ENCODE measurements at regions not wholly inside any gene's neighbourhood (a gene's known extent, or its start where the extent isn't known, plus 50 kb on each side); places are given as distances from the start of the nearest gene placed in this dataset.

DNA sequence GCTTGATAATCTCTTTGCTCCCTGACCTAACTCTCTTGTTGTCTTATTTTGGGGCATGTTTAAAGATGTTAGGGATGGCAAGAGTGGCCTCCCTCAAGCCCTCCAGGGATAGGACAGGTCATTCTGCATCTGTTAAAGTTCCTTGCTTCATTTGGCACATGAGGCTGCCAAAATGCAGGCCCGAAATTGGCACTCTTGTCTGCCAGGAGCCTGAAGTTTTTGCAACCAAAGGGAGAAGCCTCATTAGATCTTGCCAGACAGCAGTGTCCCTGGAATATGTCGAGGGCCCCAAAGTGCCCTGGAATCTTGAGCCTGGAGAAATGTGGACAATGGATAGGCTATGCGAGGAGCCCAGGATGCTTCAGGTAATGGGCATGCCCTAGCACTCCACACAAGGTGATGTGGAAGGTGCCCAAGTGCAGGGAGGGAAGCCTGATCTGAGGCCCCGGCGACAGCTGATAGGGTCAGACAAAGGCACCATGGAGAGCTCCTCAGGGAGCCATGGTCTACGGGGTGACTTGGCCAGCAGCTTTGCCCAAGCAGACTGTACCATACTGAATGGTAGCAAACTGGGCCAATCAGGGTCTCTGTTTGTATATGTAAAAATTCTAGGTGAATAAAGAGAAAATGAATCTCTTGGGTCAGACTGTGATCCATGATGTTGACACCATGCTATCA is 173.0 kb upstream of the WSCD2 start:
- WGBS (ENCODE audit: insufficient coverage) = 69% methylated on average over 5 of the region's 6 CpGs
- no peaks in the 10 kb centered on the region for H3K9me3 Mint-ChIP-seq (ENCODE audit: insufficient read depth)
- H3K36me3 ChIP-seq (replicated peaks in 1 of 2; ENCODE audit: control extremely low read depth in 1 of 2, control insufficient read depth in 1 of 2, extremely low read depth in 1 of 2, insufficient read depth in 2 of 2, low read length in 1 of 2) = no peaks in the 10 kb centered on the region
- TF ChIP-seq CTCF (IDR thresholded peaks at IDR 0.05) = no peak
- no peak for TF ChIP-seq EZH2 (IDR thresholded peaks at IDR 0.05; ENCODE audit: borderline replicate concordance, insufficient read depth, low read depth, low read length, poor library complexity, severe bottlenecking)
- ChIA-PET CTCF (no interaction called here), POLR2A (no interaction called here)
- no peaks in the 10 kb centered on the region for H3K79me2 ChIP-seq (ENCODE audit: control insufficient read depth, insufficient read depth, low read length)
- H3K27me3 ChIP-seq (replicated peaks in 1 of 4; ENCODE audit: control extremely low read depth in 1 of 4, control insufficient read depth in 3 of 4, insufficient read depth in 4 of 4, low read length in 3 of 4) = no peaks in the 10 kb centered on the region
- H3K9me3 ChIP-seq (ENCODE audit: control extremely low read depth in 1 of 3, control insufficient read depth in 2 of 3, insufficient read depth in 1 of 3, low read length in 2 of 3) = peaks cover 0 to 5% (median 1%) of the 10 kb centered on the region in 3 donors
- H3K4me3 ChIP-seq (ENCODE audit: control extremely low read depth in 1 of 5, extremely low read depth in 1 of 5, insufficient read depth in 1 of 5, low read depth in 2 of 5, low read length in 4 of 5) = no peak overlapping the region
- intact Hi-C loops (cut with micrococcal nuclease) = no loop called here
- H3K27me3 Mint-ChIP-seq = peaks cover 18% of the 10 kb centered on the region
- H3K4me2 ChIP-seq (replicated peaks; ENCODE audit: low read depth, low read length, poor library complexity, severe bottlenecking) = no peak overlapping the region
- DNase-seq = no peak
- H3K4me1 ChIP-seq (ENCODE audit: control insufficient read depth in 2 of 2, insufficient read depth in 2 of 2, low read length in 2 of 2) = no peaks in the 10 kb centered on the region
- H3K27ac Mint-ChIP-seq = no peak overlapping the region
- H4K20me1 ChIP-seq (ENCODE audit: control insufficient read depth, insufficient read depth, low read length, poor library complexity, severe bottlenecking) = no peaks in the 10 kb centered on the region
- no peak overlapping the region for H3K9ac ChIP-seq (ENCODE audit: low read length)
- no peak for ATAC-seq (ENCODE audit: low read depth)
- H3K4me1 Mint-ChIP-seq = no peaks in the 10 kb centered on the region
- H3K4me3 Mint-ChIP-seq = no peak overlapping the region
- no peak overlapping the region for H2AFZ ChIP-seq (ENCODE audit: insufficient read depth, low read depth, low read length, poor library complexity, severe bottlenecking)
- H3K27ac ChIP-seq (ENCODE audit: low read length in 2 of 2) = no peak overlapping the region

DNA sequence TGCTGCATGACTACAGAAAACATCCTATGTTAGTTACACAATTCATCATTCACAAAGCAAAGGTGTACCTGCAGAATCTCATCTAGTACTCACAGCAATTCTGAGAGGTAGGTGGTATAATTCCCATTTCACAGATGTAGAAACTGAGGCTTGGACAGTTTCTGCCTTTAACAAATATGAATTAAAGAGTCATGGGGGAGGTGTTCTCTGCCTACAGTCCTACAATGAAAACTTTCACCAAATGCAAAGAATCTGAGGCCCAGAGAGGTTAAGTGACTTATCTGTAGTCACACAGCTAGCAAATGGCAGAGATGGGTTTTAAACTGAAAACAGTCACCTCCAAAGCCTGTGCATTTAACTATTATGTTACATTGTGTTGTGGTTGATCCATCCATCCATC is 171.6 kb upstream of the WSCD2 start:
- H4K20me1 ChIP-seq (ENCODE audit: control insufficient read depth, insufficient read depth, low read length, poor library complexity, severe bottlenecking) = no peaks in the 10 kb centered on the region
- H3K27me3 ChIP-seq (replicated peaks in 1 of 4; ENCODE audit: control extremely low read depth in 1 of 4, control insufficient read depth in 3 of 4, insufficient read depth in 4 of 4, low read length in 3 of 4) = no peaks in the 10 kb centered on the region
- no peak overlapping the region for H3K27ac ChIP-seq (ENCODE audit: low read length in 2 of 2)
- no peak overlapping the region for H3K9ac ChIP-seq (ENCODE audit: low read length)
- H3K4me3 ChIP-seq (ENCODE audit: control extremely low read depth in 1 of 5, extremely low read depth in 1 of 5, insufficient read depth in 1 of 5, low read depth in 2 of 5, low read length in 4 of 5) = no peak overlapping the region
- CTCF ChIA-PET = no interaction called here
- TF ChIP-seq EZH2 (IDR thresholded peaks at IDR 0.05; ENCODE audit: borderline replicate concordance, insufficient read depth, low read depth, low read length, poor library complexity, severe bottlenecking) (no peak), CTCF (IDR thresholded peaks at IDR 0.05) (no peak)
- POLR2A ChIA-PET = interaction anchor here (0.6 kb wide), 1 partner anchor 464 kb away, joined by 3 read pairs; no protein-coding TSS in a partner anchor
- Mint-ChIP-seq H3K27me3 (peaks cover 18% of the 10 kb centered on the region), H3K9me3 (ENCODE audit: insufficient read depth) (no peaks in the 10 kb centered on the region), H3K27ac (no peak overlapping the region), H3K4me3 (no peak overlapping the region), H3K4me1 (no peaks in the 10 kb centered on the region)
- H3K79me2 ChIP-seq (ENCODE audit: control insufficient read depth, insufficient read depth, low read length) = no peaks in the 10 kb centered on the region
- H3K9me3 ChIP-seq (ENCODE audit: control extremely low read depth in 1 of 3, control insufficient read depth in 2 of 3, insufficient read depth in 1 of 3, low read length in 2 of 3) = peaks cover 0 to 8% (median 0%) of the 10 kb centered on the region in 3 donors
- H3K36me3 ChIP-seq (replicated peaks in 1 of 2; ENCODE audit: control extremely low read depth in 1 of 2, control insufficient read depth in 1 of 2, extremely low read depth in 1 of 2, insufficient read depth in 2 of 2, low read length in 1 of 2) = no peaks in the 10 kb centered on the region
- H2AFZ ChIP-seq (ENCODE audit: insufficient read depth, low read depth, low read length, poor library complexity, severe bottlenecking) = no peak overlapping the region
- intact Hi-C loops (cut with micrococcal nuclease) = no loop called here
- H3K4me2 ChIP-seq (replicated peaks; ENCODE audit: low read depth, low read length, poor library complexity, severe bottlenecking) = no peak overlapping the region
- H3K4me1 ChIP-seq (ENCODE audit: control insufficient read depth in 2 of 2, insufficient read depth in 2 of 2, low read length in 2 of 2) = no peaks in the 10 kb centered on the region
- ATAC-seq (ENCODE audit: low read depth) = no peak
- DNase-seq = no peak
